ENCODE measurements at regions not wholly inside any gene's neighbourhood (a gene's known extent, or its start where the extent isn't known, plus 50 kb on each side); places are given as distances from the start of the nearest gene placed in this dataset.

- no peak for DNase-seq
Measured at GRCh38 chr5:110082863-110083262, 393.1 kb downstream of the MAN2A1 start.

GRCh38 chr5:110085826-110086225, 396.1 kb downstream of the MAN2A1 start:
- DNase-seq, result no peak

GRCh38 chr5:110086658-110087388, 397.1 kb downstream of the MAN2A1 start:
- no peak for DNase-seq

- no peak for DNase-seq
Measured at GRCh38 chr5:110087829-110088228, 398.1 kb downstream of the MAN2A1 start.

- DNase-seq, result no peak
Measured at GRCh38 chr5:110088676-110089436, 399.1 kb downstream of the MAN2A1 start.

GRCh38 chr5:110092955-110093785, 403.4 kb downstream of the MAN2A1 start:
- no peak for DNase-seq

GRCh38 chr5:110094109-110094508, 404.4 kb downstream of the MAN2A1 start:
- no peak for DNase-seq

- DNase-seq, result no peak
Measured at GRCh38 chr5:110094548-110094947, 404.8 kb downstream of the MAN2A1 start.

- DNase-seq, result no peak
Measured at GRCh38 chr5:110096419-110096818, 406.7 kb downstream of the MAN2A1 start.

GRCh38 chr5:110099572-110099971, 409.8 kb downstream of the MAN2A1 start:
- no peak for DNase-seq

- no peak for DNase-seq
Measured at GRCh38 chr5:110103081-110103480, 413.4 kb downstream of the MAN2A1 start.

GRCh38 chr5:110104060-110104725, 414.5 kb downstream of the MAN2A1 start:
- no peak for DNase-seq

- DNase-seq, result no peak
Measured at GRCh38 chr5:110104726-110105669, 415.3 kb downstream of the MAN2A1 start.

GRCh38 chr5:110105692-110106091, 416.0 kb downstream of the MAN2A1 start:
- no peak for DNase-seq

- DNase-seq, result no peak
Measured at GRCh38 chr5:110106750-110107149, 417.0 kb downstream of the MAN2A1 start.

- DNase-seq, result no peak
Measured at GRCh38 chr5:110108520-110108919, 418.8 kb downstream of the MAN2A1 start.

GRCh38 chr5:110109667-110110066, 419.9 kb downstream of the MAN2A1 start:
- no peak for DNase-seq

- no peak for DNase-seq
Measured at GRCh38 chr5:110112348-110112747, 422.6 kb downstream of the MAN2A1 start.

- no peak for DNase-seq
Measured at GRCh38 chr5:110115503-110115902, 425.8 kb downstream of the MAN2A1 start.

- DNase-seq, result no peak
Measured at GRCh38 chr5:110116539-110116938, 426.8 kb downstream of the MAN2A1 start.
